Right lobe of liver (tissue), 6 donors: ENCODE measurements at regions not wholly inside any gene's neighbourhood (a gene's known extent, or its start where the extent isn't known, plus 50 kb on each side); places are given as distances from the start of the nearest gene placed in this dataset.

Experiments
- ATAC-seq, 4 donors: fragments of 200-7000 bp; cut with Tn5 transposase; one replicate each; pipeline ENCODE4 v1.9.1; 2020; ENCODE audit warnings: mild to moderate bottlenecking in 4 of 4, moderate library complexity in 4 of 4
- DNase-seq, 3 donors: peaks; one replicate each; pipeline ENCODE4 v3.0.0-alpha.2; 2020
- H3K27ac ChIP-seq, 3 donors: fragments of 200-600 bp; one replicate each; pipeline ENCODE4 v1.8.0; 2022
- H3K27me3 ChIP-seq, 2 donors: fragments of 200-600 bp; one replicate each; pipeline ENCODE4 v1.8.0; 2022
- H3K36me3 ChIP-seq, 4 donors: fragments of 200-600 bp; sonication (generic) in 1 of 4; one replicate each; pipeline versions ENCODE4 v1.5.1 to v1.8.0; 2017 to 2022; ENCODE audit warnings: control low read depth in 1 of 4
- H3K4me1 ChIP-seq, 4 donors: fragments of 200-600 bp; sonication (generic) in 1 of 4; one replicate each; pipeline versions ENCODE4 v1.5.1 to v1.8.0; 2017 to 2022; ENCODE audit warnings: control low read depth in 1 of 4
- H3K4me3 ChIP-seq, 3 donors: fragments of 200-600 bp; one replicate each; pipeline ENCODE4 v1.8.0; 2022
- H3K9me3 ChIP-seq, 4 donors: fragments of 200-600 bp; sonication (generic) in 1 of 4; one replicate each; pipeline versions ENCODE4 v1.5.1 to v1.8.0; 2017 to 2022; ENCODE audit warnings: control low read depth in 1 of 4
- POLR2A ChIP-seq: fragments of 450-650 bp; IDR thresholded peaks from one replicate; pipeline ENCODE4 v1.6.1; 2017; ENCODE audit warnings: antibody characterized with exemption, mild to moderate bottlenecking
- WGBS: methylation state at CpG from one replicate; pipeline ENCODE4 v1.1.6; 2018; ENCODE audit warnings: low coverage, low lambda C conversion rate; ENCODE audit not compliant: insufficient coverage; ENCODE audit errors: missing lambda C conversion rate; 5-methylcytosine and 5-hydroxymethylcytosine counted together
- intact Hi-C, 2 donors: fragments of 100-400 bp; cut with DNase I; formaldehyde crosslinking; loops; one replicate each; pipeline versions ENCODE4 v1.11.2 to v1.14.1; 2022
- TF ChIP-seq, protein P1 (sequence below), 4 donors: fragments of 200-600 bp in 3 of 4; fragments of 450-650 bp in 1 of 4; IDR thresholded peaks; one replicate each; pipeline versions ENCODE4 v1.5.1 to v1.8.0; 2016 to 2022; ENCODE audit warnings: antibody characterized with exemption in 4 of 4, mild to moderate bottlenecking in 2 of 4
- donor health status: DM: no; HTN: yes; CAD: no.
- donor health status: DM: no; HTN: no; CAD: no.
- donor health status: DM: no; HTN: no; CAD: no.
- donor health status: DM: no; HTN: yes; CAD: no.
- donor health status: DM: no; HTN: yes; CAD: no.

DNA sequence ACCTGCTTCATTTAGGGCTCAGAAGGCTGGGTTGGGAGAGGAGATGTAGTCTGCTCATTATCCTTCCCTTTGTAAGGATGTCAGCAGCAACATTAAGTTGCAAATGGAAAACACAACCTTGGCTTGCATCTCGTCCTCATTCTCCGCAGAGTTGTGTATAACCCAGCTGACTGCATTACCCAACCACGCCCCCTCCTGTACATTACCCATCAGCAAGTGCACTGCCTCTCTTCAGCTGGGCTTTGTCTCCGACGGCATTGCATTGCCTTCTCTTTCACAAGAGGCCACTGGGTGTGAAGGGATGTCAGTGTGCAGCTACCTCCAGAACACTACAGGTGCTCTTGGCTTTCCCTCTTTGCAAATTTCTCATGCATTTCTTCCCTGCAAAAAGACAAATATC lies 128.7 kb upstream of the TSHZ2 start:
- WGBS: 67% methylated on average over 1 of the region's 5 CpGs
- Histone ChIP-seq H3K27me3 (no peaks in the 10 kb centered on the region), H3K4me3 (no peak overlapping the region), H3K27ac (no peak overlapping the region), H3K36me3 (no peaks in the 10 kb centered on the region), H3K9me3 (no peaks in the 10 kb centered on the region), H3K4me1 (no peaks in the 10 kb centered on the region)
- DNase-seq (no peak), ATAC-seq (no peak)
- intact Hi-C loops: no loop called here
- no peak for TF ChIP-seq POLR2A
- TF ChIP-seq, protein P1, sequence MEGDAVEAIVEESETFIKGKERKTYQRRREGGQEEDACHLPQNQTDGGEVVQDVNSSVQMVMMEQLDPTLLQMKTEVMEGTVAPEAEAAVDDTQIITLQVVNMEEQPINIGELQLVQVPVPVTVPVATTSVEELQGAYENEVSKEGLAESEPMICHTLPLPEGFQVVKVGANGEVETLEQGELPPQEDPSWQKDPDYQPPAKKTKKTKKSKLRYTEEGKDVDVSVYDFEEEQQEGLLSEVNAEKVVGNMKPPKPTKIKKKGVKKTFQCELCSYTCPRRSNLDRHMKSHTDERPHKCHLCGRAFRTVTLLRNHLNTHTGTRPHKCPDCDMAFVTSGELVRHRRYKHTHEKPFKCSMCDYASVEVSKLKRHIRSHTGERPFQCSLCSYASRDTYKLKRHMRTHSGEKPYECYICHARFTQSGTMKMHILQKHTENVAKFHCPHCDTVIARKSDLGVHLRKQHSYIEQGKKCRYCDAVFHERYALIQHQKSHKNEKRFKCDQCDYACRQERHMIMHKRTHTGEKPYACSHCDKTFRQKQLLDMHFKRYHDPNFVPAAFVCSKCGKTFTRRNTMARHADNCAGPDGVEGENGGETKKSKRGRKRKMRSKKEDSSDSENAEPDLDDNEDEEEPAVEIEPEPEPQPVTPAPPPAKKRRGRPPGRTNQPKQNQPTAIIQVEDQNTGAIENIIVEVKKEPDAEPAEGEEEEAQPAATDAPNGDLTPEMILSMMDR (IDR thresholded peaks at IDR 0.05): no peak

DNA sequence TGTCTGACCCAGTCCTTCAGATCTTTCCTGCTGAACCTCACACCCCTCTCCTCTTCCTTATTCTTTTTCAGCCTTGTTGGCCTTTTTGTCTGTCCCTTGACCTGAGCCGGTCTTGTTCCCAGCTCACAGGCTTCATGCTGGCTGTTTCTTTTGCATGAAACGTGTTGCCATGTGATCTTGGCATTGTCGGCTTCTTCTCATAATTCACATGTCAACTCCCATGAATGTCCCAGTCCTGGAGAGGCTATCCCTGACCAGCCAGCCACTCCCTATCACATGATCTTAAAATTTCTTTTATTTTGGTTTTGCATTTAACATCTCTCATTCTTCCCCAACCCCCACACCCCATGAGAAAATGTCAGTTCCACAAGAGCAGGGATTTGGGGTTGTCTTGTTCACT lies 131.2 kb upstream of the TSHZ2 start:
- Histone ChIP-seq H3K27me3 (no peaks in the 10 kb centered on the region), H3K27ac (no peak overlapping the region), H3K9me3 (no peaks in the 10 kb centered on the region), H3K4me3 (no peak overlapping the region), H3K36me3 (no peaks in the 10 kb centered on the region), H3K4me1 (no peaks in the 10 kb centered on the region)
- intact Hi-C loops: no loop called here
- DNase-seq (no peak), ATAC-seq (no peak)
- no peak for TF ChIP-seq POLR2A
- TF ChIP-seq, protein P1 (IDR thresholded peaks at IDR 0.05): no peak
- WGBS: 90% methylated on average over 3 of the region's 3 CpGs

DNA sequence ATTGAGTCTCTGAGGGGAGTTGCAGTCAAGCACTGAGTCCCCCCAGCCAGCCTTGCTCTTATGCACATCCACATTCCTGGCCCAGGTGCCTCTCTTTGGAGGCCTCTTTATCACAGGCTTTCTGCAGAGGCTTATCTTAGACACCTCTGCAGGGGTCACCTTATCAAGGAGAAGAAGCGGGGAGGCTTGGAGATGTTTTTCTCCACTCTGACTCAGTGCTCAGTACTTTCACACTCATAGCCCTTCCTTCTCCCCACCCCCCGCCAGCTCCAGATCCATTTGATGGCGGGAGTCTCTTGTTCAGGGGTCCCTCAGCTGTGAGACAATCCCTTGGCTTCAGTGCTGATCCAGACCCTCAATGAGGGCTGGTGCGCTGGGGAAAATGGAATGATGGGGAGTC lies 132.1 kb upstream of the TSHZ2 start:
- Histone ChIP-seq H3K27me3 (no peaks in the 10 kb centered on the region), H3K4me1 (no peaks in the 10 kb centered on the region), H3K4me3 (no peak overlapping the region), H3K9me3 (no peaks in the 10 kb centered on the region), H3K27ac (no peak overlapping the region), H3K36me3 (no peaks in the 10 kb centered on the region)
- no peak for ATAC-seq
- TF ChIP-seq, protein P1 (IDR thresholded peaks at IDR 0.05): no peak
- TF ChIP-seq POLR2A: no peak
- intact Hi-C loops: no loop called here
- WGBS: 100% methylated on average over 3 of the region's 4 CpGs
- DNase-seq: no peak

DNA sequence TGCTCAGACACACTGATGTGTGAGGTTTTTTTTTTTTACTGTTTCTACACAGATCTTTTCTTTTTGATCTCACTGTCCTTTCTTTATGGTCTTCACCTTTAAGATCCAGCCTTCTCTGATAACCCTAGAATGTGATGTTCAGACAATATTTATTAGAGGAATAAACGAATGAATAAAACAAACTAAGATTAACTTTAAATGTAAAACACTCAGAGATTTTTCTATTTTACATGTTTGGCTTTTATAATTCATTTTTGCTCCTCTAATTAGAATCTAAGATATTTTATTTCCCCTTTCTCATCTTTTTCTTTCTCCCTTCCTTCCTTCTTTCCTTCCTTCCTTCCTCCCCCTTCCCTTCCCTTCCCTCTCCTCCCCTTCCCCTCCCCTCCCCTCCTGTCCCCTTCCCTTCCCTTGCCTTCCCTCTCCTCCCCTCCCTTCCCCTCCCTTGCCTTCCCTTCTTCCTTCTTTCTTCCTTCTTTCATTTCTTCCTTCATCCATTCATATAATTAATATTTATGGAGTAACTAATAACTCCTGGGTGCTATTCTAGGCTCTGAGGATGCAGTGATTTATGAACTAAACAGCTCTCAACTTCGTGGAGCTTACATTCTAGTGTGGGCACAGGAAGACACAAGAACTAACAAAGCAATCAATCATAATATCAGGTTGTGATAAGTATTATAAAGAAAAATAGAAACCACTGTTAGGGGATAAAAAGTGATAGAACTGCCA lies 133.5 kb upstream of the TSHZ2 start:
- 35% methylated on average over 2 of the region's 2 CpGs for WGBS
- H3K36me3 ChIP-seq: no peaks in the 10 kb centered on the region
- TF ChIP-seq POLR2A: no peak
- TF ChIP-seq, protein P1 (IDR thresholded peaks at IDR 0.05): no peak
- H3K9me3 ChIP-seq: no peaks in the 10 kb centered on the region
- no peak overlapping the region for H3K27ac ChIP-seq
- ATAC-seq (no peak), DNase-seq (no peak)
- H3K4me3 ChIP-seq: no peak overlapping the region
- intact Hi-C loops: no loop called here
- no peaks in the 10 kb centered on the region for H3K27me3 ChIP-seq
- no peaks in the 10 kb centered on the region for H3K4me1 ChIP-seq
